Osteocyte (in vitro differentiated cells): ENCODE measurements at regions not wholly inside any gene's neighbourhood (a gene's known extent, or its start where the extent isn't known, plus 50 kb on each side); places are given as distances from the start of the nearest gene placed in this dataset.
"Not testable (repeated sequence)": the region's sequence is repeated elsewhere in the genome, so short reads cannot be mapped to it uniquely, and the experiment has no call there.

ENCODE experiments used
- DNase-seq: peaks from one replicate; pipeline ENCODE4 v3.0.0; 2021; ENCODE audit warnings: mixed read lengths; ENCODE audit not compliant: unreplicated experiment; ENCODE audit errors: extremely low spot score
- H3K27ac Mint-ChIP-seq: one replicate; pipeline ENCODE4 v1.8.0; 2021; ENCODE audit warnings: mild to moderate bottlenecking, mixed read lengths; ENCODE audit not compliant: unreplicated experiment
- H3K27me3 Mint-ChIP-seq: one replicate; pipeline ENCODE4 v1.8.0; 2021; ENCODE audit warnings: mixed read lengths; ENCODE audit not compliant: unreplicated experiment
- H3K36me3 Mint-ChIP-seq: one replicate; pipeline ENCODE4 v1.8.0; 2021; ENCODE audit warnings: mixed read lengths; ENCODE audit not compliant: unreplicated experiment
- H3K4me1 Mint-ChIP-seq: one replicate; pipeline ENCODE4 v1.8.0; 2021; ENCODE audit warnings: mixed read lengths; ENCODE audit not compliant: unreplicated experiment
- H3K4me3 Mint-ChIP-seq: one replicate; pipeline ENCODE4 v1.8.0; 2021; ENCODE audit warnings: mild to moderate bottlenecking, moderate library complexity, mixed read lengths; ENCODE audit not compliant: unreplicated experiment
- H3K9me3 Mint-ChIP-seq: one replicate; pipeline ENCODE4 v1.8.0; 2021; ENCODE audit warnings: mixed read lengths; ENCODE audit not compliant: unreplicated experiment
- TF ChIP-seq, protein P1 (sequence below): fragments of 200-600 bp; sonication (generic); IDR thresholded peaks from 2 replicates; pipeline ENCODE4 v1.5.0; 2021; ENCODE audit warnings: antibody characterized with exemption, mild to moderate bottlenecking, moderate library complexity

DNA sequence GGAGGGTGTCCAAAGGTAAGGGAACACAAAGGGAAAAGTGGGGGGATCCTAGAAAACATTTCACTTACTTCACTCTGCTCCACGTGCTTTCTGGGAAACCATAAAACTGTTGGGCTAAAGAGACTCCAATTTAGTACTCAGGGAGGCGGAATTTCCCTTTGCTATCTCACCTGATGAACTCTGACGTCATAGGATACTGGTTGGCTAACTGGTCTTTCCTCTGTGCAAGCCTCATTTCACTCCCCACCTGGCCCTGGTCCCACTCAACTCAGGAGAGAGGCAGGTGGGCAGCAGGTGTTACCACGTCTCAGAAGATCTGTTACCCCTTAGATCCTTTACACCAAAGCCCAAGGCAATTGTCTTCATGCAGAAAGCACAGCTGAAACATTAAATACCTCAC lies 51.8 kb upstream of the PMAIP1 start:
- Mint-ChIP-seq H3K27ac (no peak overlapping the region), H3K9me3 (no peaks in the 10 kb centered on the region), H3K36me3 (no peaks in the 10 kb centered on the region), H3K27me3 (peaks cover 2% of the 10 kb centered on the region), H3K4me1 (peaks cover 5% of the 10 kb centered on the region), H3K4me3 (no peak overlapping the region)
- no peak for DNase-seq
- TF ChIP-seq, protein P1, sequence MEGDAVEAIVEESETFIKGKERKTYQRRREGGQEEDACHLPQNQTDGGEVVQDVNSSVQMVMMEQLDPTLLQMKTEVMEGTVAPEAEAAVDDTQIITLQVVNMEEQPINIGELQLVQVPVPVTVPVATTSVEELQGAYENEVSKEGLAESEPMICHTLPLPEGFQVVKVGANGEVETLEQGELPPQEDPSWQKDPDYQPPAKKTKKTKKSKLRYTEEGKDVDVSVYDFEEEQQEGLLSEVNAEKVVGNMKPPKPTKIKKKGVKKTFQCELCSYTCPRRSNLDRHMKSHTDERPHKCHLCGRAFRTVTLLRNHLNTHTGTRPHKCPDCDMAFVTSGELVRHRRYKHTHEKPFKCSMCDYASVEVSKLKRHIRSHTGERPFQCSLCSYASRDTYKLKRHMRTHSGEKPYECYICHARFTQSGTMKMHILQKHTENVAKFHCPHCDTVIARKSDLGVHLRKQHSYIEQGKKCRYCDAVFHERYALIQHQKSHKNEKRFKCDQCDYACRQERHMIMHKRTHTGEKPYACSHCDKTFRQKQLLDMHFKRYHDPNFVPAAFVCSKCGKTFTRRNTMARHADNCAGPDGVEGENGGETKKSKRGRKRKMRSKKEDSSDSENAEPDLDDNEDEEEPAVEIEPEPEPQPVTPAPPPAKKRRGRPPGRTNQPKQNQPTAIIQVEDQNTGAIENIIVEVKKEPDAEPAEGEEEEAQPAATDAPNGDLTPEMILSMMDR = no peak

DNA sequence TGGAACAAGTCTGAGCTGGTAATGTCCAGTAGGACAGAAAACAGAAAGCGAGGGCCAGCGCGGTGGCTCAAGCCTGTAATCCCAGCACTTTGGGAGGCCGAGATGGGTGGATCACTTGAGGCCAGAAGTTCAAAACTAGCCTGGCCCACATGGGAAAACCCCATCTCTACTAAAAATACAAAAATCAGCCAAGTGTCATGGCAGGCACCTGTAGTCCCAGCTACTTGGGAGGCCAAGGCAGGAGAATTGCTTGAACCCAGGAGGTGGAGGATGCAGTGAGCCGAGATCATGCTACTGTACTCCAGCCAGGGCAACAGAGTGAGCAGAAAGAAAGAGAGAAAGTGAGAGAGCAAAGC lies 52.3 kb upstream of the PMAIP1 start:
- not testable (repeated sequence) for H3K36me3 Mint-ChIP-seq, H3K27ac Mint-ChIP-seq, H3K4me3 Mint-ChIP-seq, DNase-seq, H3K9me3 Mint-ChIP-seq, H3K27me3 Mint-ChIP-seq, H3K4me1 Mint-ChIP-seq

DNA sequence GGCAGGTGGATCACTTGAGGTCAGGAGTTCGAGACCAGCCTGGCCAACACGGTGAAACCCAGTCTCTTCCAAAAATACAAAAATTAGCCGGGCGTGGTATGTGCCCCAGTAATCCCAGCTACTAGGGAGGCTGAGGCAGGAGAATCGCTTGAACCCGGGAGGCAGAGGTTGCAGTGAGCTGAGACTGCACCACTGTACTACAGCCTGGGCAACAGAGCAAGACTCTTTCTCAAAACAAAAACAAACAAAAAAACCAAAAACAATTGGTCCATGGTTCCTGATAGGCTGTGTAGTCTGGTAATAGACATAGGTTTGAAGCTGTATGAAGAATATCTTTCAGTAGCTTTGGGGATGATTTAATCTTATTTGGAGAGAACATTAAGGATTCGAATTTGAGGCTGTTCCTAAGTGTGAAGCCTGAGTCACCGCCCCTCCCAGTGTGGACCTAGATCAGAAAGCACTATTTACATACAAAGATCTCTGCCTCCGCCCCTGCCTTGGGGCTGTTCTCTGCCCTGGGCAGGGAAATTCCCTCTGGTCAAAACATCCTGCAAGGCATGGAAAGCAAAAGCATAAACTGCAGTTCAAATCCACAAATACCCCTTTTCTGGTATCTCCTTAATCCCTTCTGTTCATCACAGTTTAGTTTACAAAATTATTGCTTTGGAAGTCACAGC lies 52.8 kb upstream of the PMAIP1 start:
- no peak for DNase-seq
- Mint-ChIP-seq H3K4me1 (peaks cover 5% of the 10 kb centered on the region), H3K9me3 (no peaks in the 10 kb centered on the region), H3K36me3 (no peaks in the 10 kb centered on the region), H3K4me3 (no peak overlapping the region), H3K27ac (no peak overlapping the region), H3K27me3 (no peaks in the 10 kb centered on the region)
- TF ChIP-seq, protein P1 = no peak

DNA sequence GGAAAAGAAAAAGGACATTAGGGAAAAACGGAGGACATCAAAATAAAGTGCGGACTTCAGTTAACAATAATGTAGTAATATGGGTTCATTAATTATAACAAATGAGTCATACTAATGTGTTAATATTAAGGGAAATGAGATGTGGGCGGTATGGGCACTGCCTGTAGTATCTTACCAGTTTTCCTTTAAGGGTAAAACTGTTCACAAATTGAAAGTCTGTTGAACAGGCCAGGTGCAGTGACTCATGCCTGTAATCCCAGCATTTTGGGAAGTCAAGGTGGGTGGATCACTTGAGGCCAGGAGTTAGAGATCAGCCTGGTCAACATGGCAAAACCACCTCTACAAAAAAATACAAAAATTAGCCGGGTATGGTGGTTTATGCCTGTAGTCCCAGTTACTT lies 56.8 kb upstream of the PMAIP1 start:
- H3K27ac Mint-ChIP-seq = no peak overlapping the region
- H3K4me1 Mint-ChIP-seq = peaks cover 5% of the 10 kb centered on the region
- peaks cover 6% of the 10 kb centered on the region for H3K27me3 Mint-ChIP-seq
- H3K9me3 Mint-ChIP-seq = no peaks in the 10 kb centered on the region
- DNase-seq = no peak
- H3K36me3 Mint-ChIP-seq = no peaks in the 10 kb centered on the region
- TF ChIP-seq, protein P1 = no peak
- H3K4me3 Mint-ChIP-seq = no peak overlapping the region

DNA sequence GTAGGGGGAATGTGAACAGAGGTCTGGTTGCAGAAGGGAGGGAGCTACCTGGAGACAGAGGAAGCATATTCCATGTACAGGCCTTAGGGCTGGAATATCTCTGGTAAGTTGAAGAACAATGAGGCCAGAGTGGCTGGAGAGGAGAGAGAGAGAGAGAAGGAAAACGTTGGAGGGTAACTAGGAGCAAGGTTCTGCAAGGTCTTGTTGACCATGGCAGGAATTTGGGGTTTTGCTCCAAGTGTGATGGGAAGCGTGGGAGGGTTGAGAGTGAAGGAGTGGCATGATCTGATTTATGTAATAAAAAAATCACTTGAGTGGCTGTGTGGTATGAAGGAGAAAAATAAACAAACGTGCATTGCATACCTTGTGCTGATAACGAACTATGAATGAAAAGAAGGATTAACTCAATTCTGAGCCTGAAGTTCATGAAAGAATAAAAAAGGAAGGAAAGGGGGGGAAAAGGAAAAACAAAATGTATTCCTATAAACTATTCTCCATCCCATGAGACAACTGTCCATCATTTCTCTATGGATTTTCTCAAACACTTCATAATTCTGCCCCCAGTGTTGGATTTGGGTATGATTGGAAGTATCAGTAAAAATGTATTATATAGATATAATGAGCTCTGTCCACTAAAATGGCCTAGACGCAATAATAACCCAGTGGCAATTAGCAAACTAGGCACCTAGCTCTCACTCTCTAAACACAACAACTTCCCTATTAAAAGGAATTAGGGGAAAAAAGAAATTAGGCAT lies 59.7 kb upstream of the PMAIP1 start:
- DNase-seq = no peak

More for the DNA sequence above, 59.7 kb upstream of the PMAIP1 start:
- TF ChIP-seq, protein P1 = peak; percentile 38
- Mint-ChIP-seq H3K27ac (no peak overlapping the region), H3K27me3 (peaks cover 15% of the 10 kb centered on the region), H3K4me3 (no peak overlapping the region), H3K36me3 (no peaks in the 10 kb centered on the region), H3K9me3 (no peaks in the 10 kb centered on the region), H3K4me1 (peaks cover 6% of the 10 kb centered on the region)
